Caki2 (cell line): ENCODE measurements at regions not wholly inside any gene's neighbourhood (a gene's known extent, or its start where the extent isn't known, plus 50 kb on each side); places are given as distances from the start of the nearest gene placed in this dataset.

Experiments
- DNase-seq: peaks from one replicate; pipeline ENCODE4 v3.0.0-alpha.2; 2015; ENCODE audit warnings: low read depth
- in situ Hi-C: cut with HindIII; loops from 2 replicates; pipeline ENCODE4 v1.10.0; 2016; ENCODE audit warnings: low sequenced_read_pairs, low pct_unique_long_range_greater_than_20kb, mixed read lengths

GRCh38 chr6:15811107-15811506 is 148.3 kb upstream of the DTNBP1 start:
- in situ Hi-C loops = no loop called here
- no peak for DNase-seq

GRCh38 chr6:15810618-15811017 is 147.8 kb upstream of the DTNBP1 start:
- in situ Hi-C loops = no loop called here
- DNase-seq = no peak

DNA sequence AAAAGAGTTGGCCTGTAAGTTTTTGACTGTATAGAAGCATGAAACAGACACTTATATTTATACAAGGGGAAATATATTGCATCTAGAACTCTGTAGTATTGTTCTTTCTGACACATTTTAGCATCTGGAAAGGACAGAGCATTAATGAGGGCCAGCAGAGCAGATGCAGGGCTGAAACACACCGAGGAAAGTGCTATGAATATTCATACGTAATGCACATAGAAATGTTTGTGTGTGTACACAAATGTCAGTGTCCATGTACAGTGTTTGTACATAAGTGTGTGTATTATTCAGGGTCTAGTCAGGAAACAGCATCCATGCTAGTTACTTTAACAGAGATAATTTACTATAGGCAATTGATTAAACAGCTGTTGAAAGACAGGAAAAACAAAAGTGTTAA is 146.5 kb upstream of the DTNBP1 start:
- in situ Hi-C loops = no loop called here

GRCh38 chr6:15804164-15805154 is 141.6 kb upstream of the DTNBP1 start:
- DNase-seq = no peak

More for the DNA sequence above, 146.5 kb upstream of the DTNBP1 start:
- DNase-seq = no peak

DNA sequence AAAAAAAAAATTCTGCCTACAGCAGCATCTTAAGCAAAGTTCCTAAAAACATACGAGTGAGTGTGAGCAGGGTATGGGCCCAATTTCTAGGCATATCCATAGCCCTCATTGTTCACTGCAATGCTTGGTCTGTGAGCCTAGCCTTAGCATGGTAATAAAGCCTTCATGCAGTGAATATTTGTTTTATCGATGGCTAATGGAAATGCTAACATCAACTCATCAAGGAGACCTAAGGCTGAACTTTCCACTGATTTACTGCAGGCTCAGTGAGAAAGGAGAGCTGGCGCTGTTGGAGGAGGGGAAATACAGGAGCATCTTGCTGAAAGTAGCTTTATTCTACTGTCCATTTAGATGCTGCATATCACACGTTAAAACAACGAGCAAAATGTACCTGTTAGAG is 139.6 kb upstream of the DTNBP1 start:
- DNase-seq = no peak
- in situ Hi-C loops = no loop called here

More at GRCh38 chr6:15804164-15805154, 141.6 kb upstream of the DTNBP1 start:
- in situ Hi-C loops = no loop called here

DNA sequence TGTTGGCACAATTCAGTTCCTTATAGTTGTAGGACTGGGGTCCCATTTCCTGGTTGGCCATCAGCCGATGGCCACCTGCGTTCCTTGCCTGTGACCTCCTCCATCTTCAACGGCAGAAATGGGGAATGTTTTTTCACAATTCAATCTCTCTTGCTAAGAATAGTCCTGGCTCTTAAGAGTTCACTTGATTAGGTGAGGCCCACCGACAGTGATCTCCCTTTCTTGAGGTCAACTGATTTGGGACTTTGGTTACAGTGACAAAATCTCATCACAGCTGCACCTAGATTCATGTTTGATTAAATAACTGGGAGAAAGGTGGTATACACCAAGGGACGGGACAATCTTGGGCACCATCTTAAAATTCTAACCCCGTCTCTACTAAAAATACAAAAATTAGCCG is 139.1 kb upstream of the DTNBP1 start:
- in situ Hi-C loops = no loop called here
- no peak for DNase-seq

- in situ Hi-C loops = no loop called here
- no peak for DNase-seq
These were observed 138.2 kb upstream of the DTNBP1 start for GRCh38 chr6:15800841-15801617.

GRCh38 chr6:15798533-15799255 is 135.9 kb upstream of the DTNBP1 start:
- in situ Hi-C loops = no loop called here

DNA sequence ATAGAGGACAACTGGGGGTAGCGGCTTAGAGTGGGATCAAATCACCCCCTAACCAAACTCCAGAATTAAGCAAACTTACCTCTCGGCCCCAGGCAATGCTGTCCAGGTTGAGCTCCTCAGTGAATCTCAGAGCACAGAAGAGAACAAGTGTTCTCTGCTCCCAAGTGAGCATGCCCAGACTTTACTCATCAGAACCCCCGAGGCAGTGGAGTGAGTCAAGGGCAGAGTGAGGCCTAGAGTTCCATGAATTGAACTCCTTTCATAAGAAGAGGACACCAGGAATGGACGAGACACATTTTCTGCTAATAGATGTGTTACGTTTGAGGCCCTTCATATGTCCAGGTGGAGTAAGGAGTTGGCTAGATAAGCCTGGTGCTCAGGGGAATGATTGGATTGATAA is 134.0 kb upstream of the DTNBP1 start:
- no peak for DNase-seq
- in situ Hi-C loops = no loop called here

More at GRCh38 chr6:15798533-15799255, 135.9 kb upstream of the DTNBP1 start:
- no peak for DNase-seq

DNA sequence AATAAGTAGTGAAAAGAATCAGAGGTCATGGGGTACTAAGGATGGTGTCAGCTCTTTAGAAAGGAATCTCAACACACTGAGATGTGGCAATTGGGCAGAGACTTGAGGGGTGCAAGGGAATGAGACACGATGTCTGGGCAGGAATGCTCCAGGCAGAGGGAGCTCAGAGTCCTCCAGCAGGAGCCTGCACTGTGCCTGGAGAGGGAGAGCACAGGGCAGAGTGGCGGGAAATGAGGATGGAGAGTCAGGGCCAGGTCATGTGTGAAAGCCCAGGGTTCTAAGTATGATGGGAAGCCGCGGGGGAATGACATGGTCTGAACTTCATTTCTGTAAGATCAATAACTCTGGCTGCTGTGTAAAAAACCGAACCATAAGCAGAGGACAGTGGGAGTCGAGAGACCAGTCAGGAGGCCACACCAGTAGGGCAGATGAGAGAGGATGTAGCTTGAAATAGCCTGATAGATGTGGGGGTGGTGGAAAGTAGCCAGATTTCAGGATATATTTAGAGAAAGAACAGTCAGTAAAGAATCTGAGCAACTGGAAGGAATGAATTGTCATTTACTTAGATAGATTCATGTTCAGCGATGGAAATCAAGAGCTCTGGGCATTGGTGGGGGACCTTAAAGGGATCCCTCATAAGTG is 133.4 kb upstream of the DTNBP1 start:
- DNase-seq = no peak
- in situ Hi-C loops = no loop called here

GRCh38 chr6:15793826-15794225 is 131.0 kb upstream of the DTNBP1 start:
- DNase-seq = no peak
- in situ Hi-C loops = no loop called here

DNA sequence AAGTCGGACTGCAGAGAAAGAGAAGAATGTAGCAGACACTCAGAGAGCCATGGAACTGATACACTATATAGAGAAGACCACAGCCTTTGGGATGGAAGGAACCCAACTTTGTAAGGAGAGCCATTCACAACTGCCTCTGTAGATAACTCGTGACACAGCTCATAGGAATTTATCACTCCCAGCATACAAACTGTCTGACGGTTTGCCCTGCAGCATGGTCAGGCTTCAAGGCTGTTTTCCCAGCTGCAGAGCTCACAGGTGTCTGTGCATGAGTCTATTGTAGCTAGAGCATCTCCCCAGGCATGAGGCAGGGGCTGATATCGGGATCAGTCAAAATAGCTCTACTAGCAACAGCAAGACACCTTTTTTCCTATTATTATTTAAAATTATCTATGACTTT is 130.5 kb upstream of the DTNBP1 start:
- in situ Hi-C loops = no loop called here
- no peak for DNase-seq

- in situ Hi-C loops = no loop called here
- DNase-seq = no peak
These were observed 130.0 kb upstream of the DTNBP1 start for GRCh38 chr6:15792842-15793241.

GRCh38 chr6:15791448-15792181 is 128.8 kb upstream of the DTNBP1 start:
- peak; percentile 41 for DNase-seq
- in situ Hi-C loops = no loop called here

- in situ Hi-C loops = no loop called here
- DNase-seq = no peak
These were observed 127.3 kb upstream of the DTNBP1 start for GRCh38 chr6:15790116-15790515.

GRCh38 chr6:15786846-15787245 is 124.0 kb upstream of the DTNBP1 start:
- DNase-seq = no peak
- in situ Hi-C loops = no loop called here

- DNase-seq = no peak
- in situ Hi-C loops = no loop called here
These were observed 120.7 kb upstream of the DTNBP1 start for GRCh38 chr6:15783484-15783883.

DNA sequence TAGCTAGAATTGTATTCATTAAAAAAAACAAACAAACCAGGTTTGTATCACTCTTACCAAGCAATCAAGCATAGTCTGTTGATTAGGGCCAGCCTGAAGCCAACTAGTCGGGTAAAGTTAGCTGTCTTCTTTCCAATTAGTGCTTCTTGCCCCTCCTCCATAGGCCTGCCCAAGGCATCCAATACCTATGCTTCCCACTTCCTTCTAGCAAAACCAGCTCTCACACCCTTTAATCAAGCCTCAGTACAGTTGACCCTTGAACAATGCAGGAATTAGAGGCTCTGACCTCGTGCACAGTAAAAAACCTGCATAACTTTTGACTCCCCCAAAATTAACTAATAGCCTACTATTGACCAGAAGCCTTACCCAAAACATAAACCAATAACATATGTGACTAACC is 119.1 kb upstream of the DTNBP1 start:
- no peak for DNase-seq
- in situ Hi-C loops = no loop called here
